ENCODE measurements at regions not wholly inside any gene's neighbourhood (a gene's known extent, or its start where the extent isn't known, plus 50 kb on each side); places are given as distances from the start of the nearest gene placed in this dataset.
"Not testable (repeated sequence)": the region's sequence is repeated elsewhere in the genome, so short reads cannot be mapped to it uniquely, and the experiment has no call there.

GRCh38 chr1:213448776-213449175 is 397.7 kb downstream of the RPS6KC1 start:
- Histone ChIP-seq H3K27me3 (no peaks in the 10 kb centered on the region), H3K27ac (no peak overlapping the region), H3K4me1 (no peaks in the 10 kb centered on the region), H3K4me3 (no peak overlapping the region), H3K36me3 (no peaks in the 10 kb centered on the region), H3K9me3 (no peaks in the 10 kb centered on the region)
- ATAC-seq (no peak), DNase-seq (peak in 2 of 4 donors; percentile 19 to 40)
- TF ChIP-seq CTCF (IDR thresholded peaks at IDR 0.05) = no peak
- intact Hi-C loops (cut with DNase I) = no loop called here

- Histone ChIP-seq H3K9me3 (no peaks in the 10 kb centered on the region), H3K27me3 (no peaks in the 10 kb centered on the region), H3K4me3 (no peak overlapping the region), H3K4me1 (no peaks in the 10 kb centered on the region), H3K27ac (no peak overlapping the region), H3K36me3 (no peaks in the 10 kb centered on the region)
- TF ChIP-seq CTCF (IDR thresholded peaks at IDR 0.05) = no peak
- intact Hi-C loops (cut with DNase I) = no loop called here
- ATAC-seq (no peak), DNase-seq (peak in 1 of 4 donors; percentile 57)
Observed at GRCh38 chr1:213452501-213452900, 401.5 kb downstream of the RPS6KC1 start.

- intact Hi-C loops (cut with DNase I) = no loop called here
- no peaks in the 10 kb centered on the region for H3K27me3 ChIP-seq
- no peaks in the 10 kb centered on the region for H3K36me3 ChIP-seq
- no peaks in the 10 kb centered on the region for H3K9me3 ChIP-seq
- H3K4me3 ChIP-seq = no peak overlapping the region
- ATAC-seq (peak; percentile 21), DNase-seq (no peak)
- no peak overlapping the region for H3K27ac ChIP-seq
- no peaks in the 10 kb centered on the region for H3K4me1 ChIP-seq
- TF ChIP-seq CTCF (IDR thresholded peaks at IDR 0.05) = no peak
Observed at GRCh38 chr1:213457186-213457585, 406.1 kb downstream of the RPS6KC1 start.

- TF ChIP-seq CTCF (IDR thresholded peaks at IDR 0.05) = no peak
- no peaks in the 10 kb centered on the region for H3K4me1 ChIP-seq
- H3K4me3 ChIP-seq = no peak overlapping the region
- H3K36me3 ChIP-seq = no peaks in the 10 kb centered on the region
- no peaks in the 10 kb centered on the region for H3K9me3 ChIP-seq
- intact Hi-C loops (cut with DNase I) = no loop called here
- ATAC-seq = no peak
- H3K27ac ChIP-seq = no peak overlapping the region
- DNase-seq = no peak
- H3K27me3 ChIP-seq = no peaks in the 10 kb centered on the region
Observed at GRCh38 chr1:213457733-213458132, 406.7 kb downstream of the RPS6KC1 start.

- DNase-seq; H3K27me3 ChIP-seq; H3K36me3 ChIP-seq; H3K27ac ChIP-seq; H3K4me1 ChIP-seq; H3K4me3 ChIP-seq; H3K9me3 ChIP-seq; ATAC-seq; intact Hi-C loops (cut with DNase I): not testable (repeated sequence)
Observed at GRCh38 chr1:213462374-213462773, 411.3 kb downstream of the RPS6KC1 start.

- Histone ChIP-seq H3K4me3 (no peak overlapping the region), H3K4me1 (no peaks in the 10 kb centered on the region), H3K27ac (no peak overlapping the region), H3K9me3 (no peaks in the 10 kb centered on the region), H3K27me3 (no peaks in the 10 kb centered on the region), H3K36me3 (no peaks in the 10 kb centered on the region)
- no peak for TF ChIP-seq CTCF (IDR thresholded peaks at IDR 0.05)
- intact Hi-C loops (cut with DNase I) = no loop called here
- DNase-seq = no peak
- no peak for ATAC-seq
Observed at GRCh38 chr1:213464786-213465460, 413.9 kb downstream of the RPS6KC1 start.

Data from left lung (tissue), 4 donors.